Lung (tissue), 11 donors: ENCODE measurements at regions not wholly inside any gene's neighbourhood (a gene's known extent, or its start where the extent isn't known, plus 50 kb on each side); places are given as distances from the start of the nearest gene placed in this dataset.

Experiments used
- ATAC-seq: fragments of 200-7000 bp; cut with Tn5 transposase; one replicate; pipeline ENCODE4 v1.9.1; 2020; ENCODE audit warnings: moderate number of reproducible peaks; ENCODE audit not compliant: insufficient read depth, low FRiP score
- DNase-seq, 3 donors: peaks; one replicate each; pipeline ENCODE4 v3.0.0-alpha.2; 2013 to 2017
- H3K27ac ChIP-seq, 2 donors: one replicate each; pipeline ENCODE4 v1.5.1; 2013; ENCODE audit warnings: mild to moderate bottlenecking in 2 of 2, moderate library complexity in 2 of 2, control low read depth in 1 of 2, inconsistent platforms in 1 of 2, low read depth in 1 of 2, low read length in 1 of 2
- H3K27me3 ChIP-seq, 3 donors: one replicate each; pipeline ENCODE4 v1.5.1; 2013; ENCODE audit warnings: low read length in 2 of 3; ENCODE audit not compliant: control insufficient read depth in 3 of 3, insufficient read depth in 3 of 3
- H3K36me3 ChIP-seq, 4 donors: one replicate each; pipeline ENCODE4 v1.5.1; 2013; ENCODE audit warnings: low read length in 4 of 4, mild to moderate bottlenecking in 1 of 4, moderate library complexity in 1 of 4; ENCODE audit not compliant: control insufficient read depth in 4 of 4, insufficient read depth in 4 of 4
- H3K4me1 ChIP-seq, 5 donors: one replicate each; pipeline ENCODE4 v1.5.1; 2013; ENCODE audit warnings: low read length in 5 of 5, mild to moderate bottlenecking in 2 of 5, moderate library complexity in 1 of 5; ENCODE audit not compliant: control insufficient read depth in 5 of 5, insufficient read depth in 5 of 5
- H3K4me3 ChIP-seq: one replicate; pipeline ENCODE4 v1.5.1; 2013; ENCODE audit warnings: mild to moderate bottlenecking, control low read depth, moderate library complexity
- H3K9ac ChIP-seq, 2 donors: one replicate each; pipeline ENCODE4 v1.5.1; 2013; ENCODE audit warnings: low read length in 2 of 2, control low read depth in 1 of 2; ENCODE audit not compliant: insufficient read depth in 1 of 2
- H3K9me3 ChIP-seq, 4 donors: one replicate each; pipeline ENCODE4 v1.5.1; 2013; ENCODE audit warnings: low read length in 3 of 4, mild to moderate bottlenecking in 1 of 4, moderate library complexity in 1 of 4; ENCODE audit not compliant: control insufficient read depth in 4 of 4, insufficient read depth in 3 of 4
- CTCF ChIP-seq: IDR thresholded peaks from 2 replicates; pipeline ENCODE4 v1.5.1; 2012; ENCODE audit warnings: mild to moderate bottlenecking; ENCODE audit errors: control extremely low read depth, extremely low read depth
- WGBS, 2 donors: extraction: QIAGEN DNeasy Blood & Tissue Kit; methylation state at CpG; one replicate each; pipeline ENCODE4 v1.1.7; 2013; 5-methylcytosine and 5-hydroxymethylcytosine counted together
- donor health status: control.
- donor health status: control.
- donor health status: Bipolar disorder and iron deficiency.
- donor health status: healthy.
- donor health status: DM: yes; HTN: yes; CAD: no.

GRCh38 chr14:21729703-21730233 is 56.1 kb upstream of the OR4E1 start:
- Histone ChIP-seq H3K9me3 (no peaks in the 10 kb centered on the region), H3K9ac (no peak overlapping the region), H3K4me1 (no peaks in the 10 kb centered on the region), H3K27ac (no peak overlapping the region), H3K4me3 (no peak overlapping the region), H3K36me3 (no peaks in the 10 kb centered on the region), H3K27me3 (no peaks in the 10 kb centered on the region)
- ATAC-seq (no peak), DNase-seq (no peak)
- 54 to 55% methylated on average over 5 of the region's 5 CpGs for WGBS, 2 donors
- TF ChIP-seq CTCF: no peak

GRCh38 chr14:21725250-21725649 is 51.6 kb upstream of the OR4E1 start:
- no peaks in the 10 kb centered on the region for H3K27me3 ChIP-seq
- no peak overlapping the region for H3K27ac ChIP-seq
- H3K4me3 ChIP-seq: no peak overlapping the region
- DNase-seq (no peak), ATAC-seq (no peak)
- no peak overlapping the region for H3K9ac ChIP-seq
- H3K4me1 ChIP-seq: no peaks in the 10 kb centered on the region
- no peaks in the 10 kb centered on the region for H3K36me3 ChIP-seq
- no peak for TF ChIP-seq CTCF
- WGBS, 2 donors: 73 to 90% methylated on average over 2 of the region's 2 CpGs
- peaks cover 0 to 4% (median 0%) of the 10 kb centered on the region in 4 donors for H3K9me3 ChIP-seq

GRCh38 chr14:21724090-21724973 is 50.7 kb upstream of the OR4E1 start:
- Histone ChIP-seq H3K27ac (no peak overlapping the region), H3K4me3 (no peak overlapping the region), H3K9me3 (peaks cover 0 to 4% (median 0%) of the 10 kb centered on the region in 4 donors), H3K36me3 (no peaks in the 10 kb centered on the region), H3K4me1 (no peaks in the 10 kb centered on the region), H3K9ac (no peak overlapping the region), H3K27me3 (no peaks in the 10 kb centered on the region)
- WGBS, 2 donors: 80 to 82% methylated on average over 8 of the region's 8 CpGs
- TF ChIP-seq CTCF: no peak
- DNase-seq (no peak), ATAC-seq (no peak)
